HCT116 (cell line): ENCODE measurements at regions not wholly inside any gene's neighbourhood (a gene's known extent, or its start where the extent isn't known, plus 50 kb on each side); places are given as distances from the start of the nearest gene placed in this dataset.

Source experiments
- ATAC-seq: fragments of 200-7000 bp; cut with Tn5 transposase; 2 replicates; pipeline ENCODE4 v1.9.1; 2020; ENCODE audit warnings: mild to moderate bottlenecking, moderate library complexity
- BruUV-seq: library from RNA; stranded (reverse); fragments of 400-500 nt; replicated peaks from 2 replicates; lab custom pipeline; 2021; lab: Mats Ljungman, UMichigan
- CTCF ChIA-PET: fragments of 300-600 bp; sonication (Branson Sonifier 250); formaldehyde crosslinking; loops from one replicate; lab custom pipeline; 2021; ENCODE audit warnings: antibody characterized with exemption; lab: Charles Lee
- POLR2A ChIA-PET: fragments of 300-600, 350-600 bp; sonication (Branson Sonifier 250); formaldehyde crosslinking; loops from one replicate; lab custom pipeline; 2021; ENCODE audit warnings: antibody characterized with exemption; lab: Charles Lee
- RAD21 ChIA-PET, 2 experiments: fragments of 300-600 bp; sonication (Branson Sonifier 250); formaldehyde crosslinking; loops; one replicate each; lab custom pipeline; 2023; ENCODE audit warnings: low total read pairs in 2 of 2; ENCODE audit not compliant: uncharacterized antibody in 2 of 2, unreplicated experiment in 2 of 2, low non-redundant PET in 1 of 2; lab: Charles Lee
- DNase-seq: peaks from one replicate; pipeline ENCODE4 v3.0.0-alpha.2; 2010; ENCODE audit warnings: low read depth, low spot score
- H2AFZ ChIP-seq: fragments of 200-600 bp; shearing (Covaris generic), sonication (generic); 2 replicates; pipeline ENCODE4 v1.6.1; 2017; ENCODE audit warnings: low read depth, mixed run types, mixed read lengths, antibody characterized with exemption, low read length; ENCODE audit not compliant: poor library complexity, severe bottlenecking
- H3K27ac ChIP-seq: 2 replicates; pipeline ENCODE4 v1.5.1; 2012; ENCODE audit warnings: low read depth, low read length
- H3K27me3 ChIP-seq: fragments of 200-600 bp; sonication (generic); 2 replicates; pipeline ENCODE4 v1.6.1; 2016; ENCODE audit warnings: mixed run types, low read length, mixed read lengths; ENCODE audit not compliant: insufficient read depth
- H3K36me3 ChIP-seq, 2 experiments: fragments of 200-500 bp in 1 of 2; fragments of 200-600 bp in 1 of 2; sonication (Bioruptor generic) in 1 of 2; sonication (generic) in 1 of 2; 2 replicates each; pipeline versions ENCODE4 v1.5.1 to v1.6.1; 2014 to 2016; ENCODE audit warnings: low read length in 2 of 2, inconsistent platforms in 1 of 2, mixed read lengths in 1 of 2, mixed run types in 1 of 2; ENCODE audit not compliant: insufficient read depth in 2 of 2, control insufficient read depth in 1 of 2
- H3K4me1 ChIP-seq, 2 experiments: fragments of 200-600 bp in 1 of 2; sonication (generic) in 1 of 2; 2 replicates each; pipeline versions ENCODE4 v1.5.1 to v1.6.1; 2012 to 2017; ENCODE audit warnings: low read length in 2 of 2, inconsistent platforms in 1 of 2, mild to moderate bottlenecking in 1 of 2, mixed read lengths in 1 of 2, mixed run types in 1 of 2, moderate library complexity in 1 of 2; ENCODE audit not compliant: insufficient read depth in 2 of 2, control insufficient read depth in 1 of 2
- H3K4me2 ChIP-seq: fragments of 200-600 bp; sonication (generic); 2 replicates; pipeline ENCODE4 v1.6.1; 2017; ENCODE audit warnings: mixed run types, low read length, mixed read lengths
- H3K4me3 ChIP-seq, 2 experiments: fragments of 200-600 bp in 1 of 2; sonication (generic) in 1 of 2; replicated peaks in 1 of 2; 2 replicates each; pipeline ENCODE4 v1.5.1; 2011 to 2016; ENCODE audit warnings: low read length in 2 of 2, control low read depth in 1 of 2, low read depth in 1 of 2, mild to moderate bottlenecking in 1 of 2, mixed read lengths in 1 of 2, mixed run types in 1 of 2
- H3K79me2 ChIP-seq: fragments of 200-600 bp; sonication (generic); 2 replicates; pipeline ENCODE4 v1.6.1; 2017; ENCODE audit warnings: mild to moderate bottlenecking, mixed run types, low read length, moderate library complexity, mixed read lengths; ENCODE audit not compliant: insufficient read depth
- H3K9ac ChIP-seq: fragments of 200-600 bp; sonication (generic); 2 replicates; pipeline ENCODE4 v1.6.1; 2016; ENCODE audit warnings: low read length, mixed read lengths
- H3K9me2 ChIP-seq: fragments of 200-600 bp; sonication (generic), shearing (Covaris generic); 2 replicates; pipeline ENCODE4 v1.6.1; 2017; ENCODE audit warnings: mixed run types, mild to moderate bottlenecking, moderate library complexity; ENCODE audit not compliant: insufficient read depth
- H3K9me3 ChIP-seq, 2 experiments: fragments of 200-500 bp in 1 of 2; fragments of 200-600 bp in 1 of 2; sonication (Bioruptor generic) in 1 of 2; sonication (generic) in 1 of 2; 2 replicates each; pipeline ENCODE4 v1.6.1; 2014 to 2017; ENCODE audit warnings: low read length in 2 of 2, mixed read lengths in 2 of 2, inconsistent platforms in 1 of 2, low read depth in 1 of 2, mild to moderate bottlenecking in 1 of 2, mixed run types in 1 of 2, moderate library complexity in 1 of 2; ENCODE audit not compliant: control insufficient read depth in 1 of 2, insufficient read depth in 1 of 2
- H4K20me1 ChIP-seq: fragments of 200-600 bp; sonication (generic), shearing (Covaris generic); 2 replicates; pipeline ENCODE4 v1.6.1; 2017; ENCODE audit warnings: mixed run types, mild to moderate bottlenecking, moderate library complexity; ENCODE audit not compliant: insufficient read depth
- CBX3 ChIP-seq: IDR thresholded peaks from 2 replicates; pipeline ENCODE4 v1.6.1; 2012; ENCODE audit warnings: low read depth
- CEBPB ChIP-seq: IDR thresholded peaks from 2 replicates; pipeline ENCODE4 v1.6.1; 2012; ENCODE audit warnings: low read depth
- EGR1 ChIP-seq: IDR thresholded peaks from 2 replicates; pipeline ENCODE4 v1.6.1; 2012; ENCODE audit warnings: low read depth
- ELF1 ChIP-seq: IDR thresholded peaks from 2 replicates; pipeline ENCODE4 v1.6.1; 2012; ENCODE audit warnings: low read depth, borderline replicate concordance
- EZH2 ChIP-seq: fragments of 200-600 bp; sonication (generic); IDR thresholded peaks from 2 replicates; pipeline ENCODE4 v1.6.1; 2017; ENCODE audit warnings: antibody characterized with exemption, mixed run types
- FOSL1 ChIP-seq: IDR thresholded peaks from 2 replicates; pipeline ENCODE4 v1.6.1; 2012; ENCODE audit warnings: low read depth
- JUND ChIP-seq: IDR thresholded peaks from 2 replicates; pipeline ENCODE4 v1.6.1; 2012
- MAX ChIP-seq: IDR thresholded peaks from 2 replicates; pipeline ENCODE4 v1.6.1; 2012
- RAD21 ChIP-seq: IDR thresholded peaks from 2 replicates; pipeline ENCODE4 v1.6.1; 2012; ENCODE audit warnings: low read depth, mild to moderate bottlenecking
- SIN3A ChIP-seq: IDR thresholded peaks from 2 replicates; pipeline ENCODE4 v1.6.1; 2012; ENCODE audit warnings: low read depth
- SP1 ChIP-seq: IDR thresholded peaks from 2 replicates; pipeline ENCODE4 v1.6.1; 2012; ENCODE audit warnings: low read depth
- TCF7L2 ChIP-seq: IDR thresholded peaks from 2 replicates; pipeline ENCODE4 v1.7.0; 2011; ENCODE audit warnings: borderline replicate concordance, inconsistent platforms; ENCODE audit not compliant: insufficient read depth, insufficient read length; ENCODE audit errors: extremely low read depth
- YY1 ChIP-seq: IDR thresholded peaks from 2 replicates; pipeline ENCODE4 v1.6.1; 2011; ENCODE audit warnings: low read length, low read depth, moderate library complexity, mild to moderate bottlenecking; ENCODE audit not compliant: insufficient replicate concordance; ENCODE audit errors: extremely low read depth
- intact Hi-C: fragments of 100-400 bp; cut with micrococcal nuclease; formaldehyde crosslinking; loops from 2 replicates; pipeline ENCODE4 v1.10.0; 2022
- TF ChIP-seq, protein P1 (sequence below), 3 experiments: fragments of 200-600 bp in 1 of 3; sonication (generic) in 1 of 3; IDR thresholded peaks in 2 of 3; conservative IDR thresholded peaks in 1 of 3; 2 replicates each; pipeline ENCODE4 v1.5.1; 2012 to 2017; ENCODE audit warnings: low read depth in 2 of 3, low read length in 2 of 3, antibody characterized with exemption in 1 of 3, borderline replicate concordance in 1 of 3, control low read depth in 1 of 3, mild to moderate bottlenecking in 1 of 3, mixed read lengths in 1 of 3, mixed run types in 1 of 3, moderate library complexity in 1 of 3; ENCODE audit not compliant: insufficient read depth in 1 of 3
- TF ChIP-seq, protein P2 (sequence below): IDR thresholded peaks from 2 replicates; pipeline ENCODE4 v1.6.1; 2011; ENCODE audit warnings: mild to moderate bottlenecking, low read length, moderate library complexity; ENCODE audit not compliant: insufficient replicate concordance; ENCODE audit errors: extremely low read depth
- TF ChIP-seq, protein P3 (sequence below): IDR thresholded peaks from 2 replicates; pipeline ENCODE4 v1.6.1; 2012

GRCh38 chr1:104238991-104239390 lies 489.3 kb downstream of the AMY1C start:
- ChIA-PET POLR2A (no interaction called here), RAD21 (no interaction called here), CTCF (no interaction called here)
- no peaks in the 10 kb centered on the region for H3K79me2 ChIP-seq
- H3K9me2 ChIP-seq = no peaks in the 10 kb centered on the region
- H3K9ac ChIP-seq = no peak overlapping the region
- BruUV-seq = no TSS peak
- no peak overlapping the region for H3K4me2 ChIP-seq
- no peak overlapping the region for H3K4me3 ChIP-seq
- no peak overlapping the region for H3K27ac ChIP-seq
- peaks cover 10 to 31% of the 10 kb centered on the region in 2 experiments; a peak in 2 of 4 replicates for H3K9me3 ChIP-seq
- no peaks in the 10 kb centered on the region for H3K36me3 ChIP-seq
- intact Hi-C loops = no loop called here
- no peaks in the 10 kb centered on the region for H3K4me1 ChIP-seq
- no peak for ATAC-seq
- no peak overlapping the region for H2AFZ ChIP-seq
- no peak for DNase-seq
- no peaks in the 10 kb centered on the region for H3K27me3 ChIP-seq
- TF ChIP-seq, protein P1, sequence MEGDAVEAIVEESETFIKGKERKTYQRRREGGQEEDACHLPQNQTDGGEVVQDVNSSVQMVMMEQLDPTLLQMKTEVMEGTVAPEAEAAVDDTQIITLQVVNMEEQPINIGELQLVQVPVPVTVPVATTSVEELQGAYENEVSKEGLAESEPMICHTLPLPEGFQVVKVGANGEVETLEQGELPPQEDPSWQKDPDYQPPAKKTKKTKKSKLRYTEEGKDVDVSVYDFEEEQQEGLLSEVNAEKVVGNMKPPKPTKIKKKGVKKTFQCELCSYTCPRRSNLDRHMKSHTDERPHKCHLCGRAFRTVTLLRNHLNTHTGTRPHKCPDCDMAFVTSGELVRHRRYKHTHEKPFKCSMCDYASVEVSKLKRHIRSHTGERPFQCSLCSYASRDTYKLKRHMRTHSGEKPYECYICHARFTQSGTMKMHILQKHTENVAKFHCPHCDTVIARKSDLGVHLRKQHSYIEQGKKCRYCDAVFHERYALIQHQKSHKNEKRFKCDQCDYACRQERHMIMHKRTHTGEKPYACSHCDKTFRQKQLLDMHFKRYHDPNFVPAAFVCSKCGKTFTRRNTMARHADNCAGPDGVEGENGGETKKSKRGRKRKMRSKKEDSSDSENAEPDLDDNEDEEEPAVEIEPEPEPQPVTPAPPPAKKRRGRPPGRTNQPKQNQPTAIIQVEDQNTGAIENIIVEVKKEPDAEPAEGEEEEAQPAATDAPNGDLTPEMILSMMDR (IDR thresholded peaks at IDR 0.05 in 2 of 3, conservative IDR thresholded peaks at IDR 0.05 in 1 of 3; ENCODE audit: borderline replicate concordance in 1 of 3, insufficient read depth in 1 of 3, low read depth in 2 of 3, low read length in 2 of 3) = no peak
- TF ChIP-seq MAX (no peak), FOSL1 (no peak), EZH2 (no peak), CEBPB (no peak)
- no peaks in the 10 kb centered on the region for H4K20me1 ChIP-seq

DNA sequence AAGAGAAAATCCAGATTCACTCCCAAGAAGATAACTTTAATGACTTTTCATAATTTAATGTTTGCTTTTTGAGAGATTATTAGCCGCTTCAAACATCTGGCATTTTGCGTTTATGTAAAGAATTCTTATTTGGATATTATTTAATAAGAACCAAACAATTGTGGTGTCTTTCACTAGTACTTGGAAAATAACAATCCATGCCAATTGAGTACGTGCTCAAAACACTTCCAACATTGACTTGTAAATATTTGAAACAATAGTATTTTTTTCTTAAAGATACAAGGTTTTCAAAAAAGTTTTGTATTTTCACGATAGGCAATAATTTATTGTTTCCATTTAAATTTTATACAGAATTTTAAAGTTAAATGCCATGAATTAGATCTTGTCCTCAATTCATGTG lies 498.7 kb downstream of the AMY1C start:
- Histone ChIP-seq H3K9ac (no peak overlapping the region), H3K4me3 (no peak overlapping the region), H2AFZ (no peak overlapping the region), H3K9me2 (no peaks in the 10 kb centered on the region), H3K27ac (no peak overlapping the region), H3K36me3 (no peaks in the 10 kb centered on the region), H3K4me2 (no peak overlapping the region), H4K20me1 (no peaks in the 10 kb centered on the region), H3K27me3 (no peaks in the 10 kb centered on the region), H3K9me3 (peaks cover 3 to 9% of the 10 kb centered on the region in 2 experiments; a peak in 2 of 4 replicates), H3K79me2 (no peaks in the 10 kb centered on the region), H3K4me1 (no peaks in the 10 kb centered on the region)
- POLR2A ChIA-PET = no interaction called here
- intact Hi-C loops = no loop called here
- BruUV-seq = no TSS peak
- no peak for DNase-seq
- ATAC-seq = no peak
- CTCF ChIA-PET = no interaction called here
- RAD21 ChIA-PET = no interaction called here
- TF ChIP-seq EGR1 = no peak
- TF ChIP-seq, protein P2, sequence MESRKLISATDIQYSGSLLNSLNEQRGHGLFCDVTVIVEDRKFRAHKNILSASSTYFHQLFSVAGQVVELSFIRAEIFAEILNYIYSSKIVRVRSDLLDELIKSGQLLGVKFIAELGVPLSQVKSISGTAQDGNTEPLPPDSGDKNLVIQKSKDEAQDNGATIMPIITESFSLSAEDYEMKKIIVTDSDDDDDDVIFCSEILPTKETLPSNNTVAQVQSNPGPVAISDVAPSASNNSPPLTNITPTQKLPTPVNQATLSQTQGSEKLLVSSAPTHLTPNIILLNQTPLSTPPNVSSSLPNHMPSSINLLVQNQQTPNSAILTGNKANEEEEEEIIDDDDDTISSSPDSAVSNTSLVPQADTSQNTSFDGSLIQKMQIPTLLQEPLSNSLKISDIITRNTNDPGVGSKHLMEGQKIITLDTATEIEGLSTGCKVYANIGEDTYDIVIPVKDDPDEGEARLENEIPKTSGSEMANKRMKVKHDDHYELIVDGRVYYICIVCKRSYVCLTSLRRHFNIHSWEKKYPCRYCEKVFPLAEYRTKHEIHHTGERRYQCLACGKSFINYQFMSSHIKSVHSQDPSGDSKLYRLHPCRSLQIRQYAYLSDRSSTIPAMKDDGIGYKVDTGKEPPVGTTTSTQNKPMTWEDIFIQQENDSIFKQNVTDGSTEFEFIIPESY = no peak
- TF ChIP-seq TCF7L2 = no peak
- no peak for TF ChIP-seq CEBPB
- TF ChIP-seq YY1 = no peak
- no peak for TF ChIP-seq JUND
- TF ChIP-seq RAD21 = no peak
- TF ChIP-seq SIN3A = no peak
- no peak for TF ChIP-seq SP1
- no peak for TF ChIP-seq ELF1
- TF ChIP-seq CBX3 = no peak
- TF ChIP-seq EZH2 = no peak
- TF ChIP-seq, protein P3, sequence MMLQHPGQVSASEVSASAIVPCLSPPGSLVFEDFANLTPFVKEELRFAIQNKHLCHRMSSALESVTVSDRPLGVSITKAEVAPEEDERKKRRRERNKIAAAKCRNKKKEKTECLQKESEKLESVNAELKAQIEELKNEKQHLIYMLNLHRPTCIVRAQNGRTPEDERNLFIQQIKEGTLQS = no peak
- TF ChIP-seq FOSL1 = no peak
